Parathyroid adenoma (tissue), 2 donors: ENCODE measurements at regions not wholly inside any gene's neighbourhood (a gene's known extent, or its start where the extent isn't known, plus 50 kb on each side); places are given as distances from the start of the nearest gene placed in this dataset.

Experiments
- H2AFZ ChIP-seq: fragments of 300-600 bp; sonication (generic); one replicate; pipeline ENCODE4 v1.7.0; 2017; ENCODE audit warnings: antibody characterized with exemption, mild to moderate bottlenecking
- H3K27ac ChIP-seq: fragments of 300-600 bp; sonication (generic); one replicate; pipeline ENCODE4 v1.7.0; 2017
- H3K27me3 ChIP-seq: fragments of 300-600 bp; sonication (generic); one replicate; pipeline ENCODE4 v1.7.0; 2017; ENCODE audit warnings: low read length; ENCODE audit not compliant: control insufficient read depth, insufficient read depth
- H3K36me3 ChIP-seq: fragments of 300-600 bp; sonication (generic); one replicate; pipeline ENCODE4 v1.7.0; 2017; ENCODE audit warnings: low read length; ENCODE audit not compliant: control insufficient read depth, insufficient read depth
- H3K4me1 ChIP-seq: fragments of 300-600 bp; sonication (generic); one replicate; pipeline ENCODE4 v1.7.0; 2017; ENCODE audit warnings: control low read depth
- H3K4me2 ChIP-seq: fragments of 300-600 bp; sonication (generic); one replicate; pipeline ENCODE4 v1.7.0; 2017; ENCODE audit warnings: low read length
- H3K4me3 ChIP-seq: fragments of 300-600 bp; sonication (generic); one replicate; pipeline ENCODE4 v1.7.0; 2017; ENCODE audit warnings: low read depth, low read length
- H3K79me2 ChIP-seq: fragments of 300-600 bp; sonication (generic); one replicate; pipeline ENCODE4 v1.7.0; 2017; ENCODE audit warnings: control low read depth
- H3K9ac ChIP-seq: fragments of 300-600 bp; sonication (generic); one replicate; pipeline ENCODE4 v1.7.0; 2017; ENCODE audit warnings: mild to moderate bottlenecking
- H3K9me3 ChIP-seq: fragments of 300-600 bp; sonication (generic); one replicate; pipeline ENCODE4 v1.7.0; 2017; ENCODE audit warnings: low read length; ENCODE audit not compliant: control insufficient read depth
- TF ChIP-seq, protein P1 (sequence below): fragments of 300-600 bp; sonication (generic); IDR thresholded peaks from one replicate; pipeline ENCODE4 v1.7.0; 2017; ENCODE audit warnings: antibody characterized with exemption, mild to moderate bottlenecking
- donor health status: primary hyperparathyroidism.

DNA sequence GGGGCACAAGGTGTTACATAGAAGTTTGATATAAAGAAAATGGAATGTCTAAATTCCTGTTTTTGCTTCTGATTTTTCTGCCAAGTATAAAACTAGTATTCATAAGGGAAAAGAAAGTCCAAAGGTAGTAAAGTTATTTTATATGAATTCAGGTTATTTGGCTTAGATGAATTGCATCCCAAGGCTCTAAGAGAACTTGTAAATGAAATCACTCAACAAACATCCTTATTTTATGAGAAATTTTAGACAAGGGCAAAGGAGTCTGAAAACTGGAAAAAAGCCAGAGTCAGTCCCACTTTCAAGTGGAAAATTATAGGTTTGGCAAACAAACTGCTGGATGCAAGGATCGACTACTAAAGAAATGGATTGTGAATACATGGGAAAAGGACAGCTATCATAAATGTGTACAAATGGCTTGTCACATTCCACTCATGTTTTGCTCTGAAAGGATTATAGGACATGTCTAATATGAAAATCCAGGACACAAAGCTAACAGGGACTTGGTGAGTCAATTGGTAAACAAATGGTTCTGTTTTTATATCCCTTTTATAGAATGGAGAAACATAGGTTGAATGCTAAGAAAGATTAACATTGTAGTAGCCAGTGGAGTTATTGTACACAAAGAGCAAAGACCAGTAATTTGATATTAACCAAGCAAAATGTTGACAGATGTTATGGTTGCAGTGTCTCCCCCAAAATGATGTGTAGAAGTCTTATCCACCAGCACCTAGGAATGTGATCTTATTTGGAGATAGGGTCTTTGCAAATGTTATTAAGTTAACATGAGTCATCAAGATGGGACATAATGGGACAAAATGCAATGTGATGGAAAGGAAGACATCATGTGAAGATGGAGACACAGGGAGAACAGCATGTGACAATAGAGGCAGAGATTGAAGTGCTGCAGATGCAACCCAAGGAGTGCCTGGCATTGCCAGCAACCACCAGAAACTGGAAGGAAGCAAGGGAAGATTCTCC is 495.7 kb downstream of the TLE1 start:
- H3K9me3 ChIP-seq, result no peaks in the 10 kb centered on the region
- no peaks in the 10 kb centered on the region for H3K4me1 ChIP-seq
- no peak overlapping the region for H3K9ac ChIP-seq
- TF ChIP-seq, protein P1, sequence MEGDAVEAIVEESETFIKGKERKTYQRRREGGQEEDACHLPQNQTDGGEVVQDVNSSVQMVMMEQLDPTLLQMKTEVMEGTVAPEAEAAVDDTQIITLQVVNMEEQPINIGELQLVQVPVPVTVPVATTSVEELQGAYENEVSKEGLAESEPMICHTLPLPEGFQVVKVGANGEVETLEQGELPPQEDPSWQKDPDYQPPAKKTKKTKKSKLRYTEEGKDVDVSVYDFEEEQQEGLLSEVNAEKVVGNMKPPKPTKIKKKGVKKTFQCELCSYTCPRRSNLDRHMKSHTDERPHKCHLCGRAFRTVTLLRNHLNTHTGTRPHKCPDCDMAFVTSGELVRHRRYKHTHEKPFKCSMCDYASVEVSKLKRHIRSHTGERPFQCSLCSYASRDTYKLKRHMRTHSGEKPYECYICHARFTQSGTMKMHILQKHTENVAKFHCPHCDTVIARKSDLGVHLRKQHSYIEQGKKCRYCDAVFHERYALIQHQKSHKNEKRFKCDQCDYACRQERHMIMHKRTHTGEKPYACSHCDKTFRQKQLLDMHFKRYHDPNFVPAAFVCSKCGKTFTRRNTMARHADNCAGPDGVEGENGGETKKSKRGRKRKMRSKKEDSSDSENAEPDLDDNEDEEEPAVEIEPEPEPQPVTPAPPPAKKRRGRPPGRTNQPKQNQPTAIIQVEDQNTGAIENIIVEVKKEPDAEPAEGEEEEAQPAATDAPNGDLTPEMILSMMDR, result no peak
- H3K27ac ChIP-seq, result no peak overlapping the region
- H3K27me3 ChIP-seq, result no peaks in the 10 kb centered on the region
- H3K4me2 ChIP-seq, result no peak overlapping the region
- no peak overlapping the region for H2AFZ ChIP-seq
- H3K79me2 ChIP-seq, result no peaks in the 10 kb centered on the region
- H3K4me3 ChIP-seq, result no peak overlapping the region
- H3K36me3 ChIP-seq, result no peaks in the 10 kb centered on the region

DNA sequence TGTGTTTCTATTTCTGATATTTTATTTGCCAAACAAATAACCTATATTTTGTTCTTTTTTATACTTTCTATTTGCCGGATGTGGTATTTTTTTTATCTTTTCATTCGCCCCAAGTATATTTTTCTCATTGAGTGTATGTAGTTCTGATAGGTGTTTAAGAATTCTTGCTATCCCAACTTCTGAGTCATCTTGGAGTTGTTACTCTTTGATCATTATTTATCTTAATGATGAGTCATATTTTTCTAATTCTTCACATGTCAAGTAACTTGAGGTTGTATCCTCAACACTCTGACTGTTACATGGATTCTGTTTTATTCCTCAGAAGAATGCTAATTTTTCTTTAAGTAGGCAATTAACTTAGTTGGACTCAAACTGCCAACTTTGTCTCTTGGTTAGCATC is 498.1 kb downstream of the TLE1 start:
- Histone ChIP-seq H3K4me2 (no peak overlapping the region), H3K36me3 (no peaks in the 10 kb centered on the region), H3K27ac (no peak overlapping the region), H2AFZ (no peak overlapping the region), H3K79me2 (no peaks in the 10 kb centered on the region), H3K27me3 (no peaks in the 10 kb centered on the region), H3K4me3 (no peak overlapping the region), H3K4me1 (no peaks in the 10 kb centered on the region), H3K9ac (no peak overlapping the region), H3K9me3 (no peaks in the 10 kb centered on the region)
- TF ChIP-seq, protein P1, result no peak

DNA sequence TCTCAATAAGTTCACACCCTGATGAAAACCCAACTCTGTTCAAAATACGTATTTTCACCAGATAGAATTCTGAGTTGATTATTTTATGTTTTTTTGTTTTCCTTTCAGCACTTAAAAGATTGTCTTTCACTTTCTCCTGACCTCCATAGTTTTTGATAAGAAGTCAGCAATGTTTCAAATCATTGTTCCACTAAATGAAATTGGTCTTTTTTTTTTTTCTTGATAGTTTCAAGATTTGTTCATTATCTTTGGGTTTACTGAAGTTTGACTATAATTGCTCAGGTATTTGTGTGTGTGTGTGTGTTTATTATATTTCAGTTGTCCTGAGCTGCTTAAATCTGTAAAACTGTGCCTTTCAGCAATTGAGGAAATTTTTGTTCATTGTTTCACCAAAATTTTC is 498.7 kb downstream of the TLE1 start:
- no peaks in the 10 kb centered on the region for H3K79me2 ChIP-seq
- no peak overlapping the region for H3K4me2 ChIP-seq
- no peak overlapping the region for H2AFZ ChIP-seq
- TF ChIP-seq, protein P1, result no peak
- no peaks in the 10 kb centered on the region for H3K36me3 ChIP-seq
- no peak overlapping the region for H3K27ac ChIP-seq
- H3K4me1 ChIP-seq, result no peaks in the 10 kb centered on the region
- H3K27me3 ChIP-seq, result no peaks in the 10 kb centered on the region
- H3K4me3 ChIP-seq, result no peak overlapping the region
- no peaks in the 10 kb centered on the region for H3K9me3 ChIP-seq
- no peak overlapping the region for H3K9ac ChIP-seq

DNA sequence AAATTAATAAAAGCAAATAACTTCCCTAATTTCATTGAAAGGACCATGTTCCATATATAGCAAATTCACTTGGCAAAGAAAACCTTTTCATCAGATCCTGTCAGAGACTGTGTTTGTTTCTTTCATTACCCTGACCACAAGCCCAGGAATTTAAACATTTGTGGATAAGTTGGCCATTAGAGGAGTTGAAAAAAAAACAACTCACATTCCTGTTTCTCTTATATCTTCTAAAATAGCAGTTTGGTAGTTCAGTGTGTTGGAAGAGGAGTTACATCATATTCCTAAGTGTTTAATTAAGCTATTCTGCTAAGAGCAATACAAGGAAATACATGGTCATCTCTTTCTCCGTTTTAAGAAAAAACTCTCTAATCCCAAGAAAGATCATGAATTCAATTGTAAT is 505.6 kb downstream of the TLE1 start:
- H3K9me3 ChIP-seq, result no peaks in the 10 kb centered on the region
- no peak overlapping the region for H2AFZ ChIP-seq
- H3K27ac ChIP-seq, result no peak overlapping the region
- H3K27me3 ChIP-seq, result no peaks in the 10 kb centered on the region
- no peaks in the 10 kb centered on the region for H3K36me3 ChIP-seq
- no peaks in the 10 kb centered on the region for H3K4me1 ChIP-seq
- TF ChIP-seq, protein P1, result no peak
- H3K9ac ChIP-seq, result no peak overlapping the region
- H3K4me3 ChIP-seq, result no peak overlapping the region
- H3K4me2 ChIP-seq, result no peak overlapping the region
- no peaks in the 10 kb centered on the region for H3K79me2 ChIP-seq

DNA sequence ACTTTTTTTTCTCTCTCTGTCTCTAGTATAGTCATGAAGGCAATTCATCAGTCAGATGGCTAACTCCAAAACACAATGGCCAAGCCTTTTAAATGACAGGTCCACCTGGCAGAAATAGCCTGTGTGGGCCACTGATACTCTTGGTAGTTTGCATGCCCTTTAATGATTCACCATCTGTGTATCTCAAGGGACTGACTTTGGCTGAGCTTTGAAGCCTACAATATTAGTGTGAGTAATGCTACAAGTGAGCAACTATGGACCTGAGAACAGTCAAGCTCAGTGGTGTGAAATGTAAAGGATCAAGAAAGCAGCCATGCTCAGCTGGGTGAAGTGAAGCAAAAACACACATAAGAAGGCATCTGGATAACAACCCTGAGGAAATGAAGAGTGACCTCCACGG is 506.9 kb downstream of the TLE1 start:
- no peaks in the 10 kb centered on the region for H3K9me3 ChIP-seq
- H3K36me3 ChIP-seq, result no peaks in the 10 kb centered on the region
- H3K4me1 ChIP-seq, result no peaks in the 10 kb centered on the region
- H3K79me2 ChIP-seq, result no peaks in the 10 kb centered on the region
- no peak overlapping the region for H3K9ac ChIP-seq
- H2AFZ ChIP-seq, result no peak overlapping the region
- H3K4me3 ChIP-seq, result no peak overlapping the region
- no peak overlapping the region for H3K27ac ChIP-seq
- H3K27me3 ChIP-seq, result no peaks in the 10 kb centered on the region
- H3K4me2 ChIP-seq, result no peak overlapping the region
- TF ChIP-seq, protein P1, result no peak
